ENCODE measurements at regions not wholly inside any gene's neighbourhood (a gene's known extent, or its start where the extent isn't known, plus 50 kb on each side); places are given as distances from the start of the nearest gene placed in this dataset.

- ATAC-seq (no peak), DNase-seq (no peak)
These were observed 606.6 kb upstream of the SYT4 start for GRCh38 chr18:43883886-43884285.

- no peak for ATAC-seq
- no peak for DNase-seq
These were observed 609.1 kb upstream of the SYT4 start for GRCh38 chr18:43886341-43886740.

- DNase-seq (no peak), ATAC-seq (no peak)
These were observed 610.2 kb upstream of the SYT4 start for GRCh38 chr18:43887491-43887890.

- no peak for DNase-seq
These were observed 611.3 kb upstream of the SYT4 start for GRCh38 chr18:43888598-43888997.

GRCh38 chr18:43893001-43893637, 615.8 kb upstream of the SYT4 start:
- no peak for DNase-seq
- no peak for ATAC-seq

More at GRCh38 chr18:43888598-43888997, 611.3 kb upstream of the SYT4 start:
- no peak for ATAC-seq

- ATAC-seq = no peak
These were observed 627.0 kb upstream of the SYT4 start for GRCh38 chr18:43904209-43904837.

GRCh38 chr18:43914018-43914417, 636.7 kb upstream of the SYT4 start:
- DNase-seq (no peak), ATAC-seq (no peak)

More at GRCh38 chr18:43904209-43904837, 627.0 kb upstream of the SYT4 start:
- DNase-seq = no peak

GRCh38 chr18:43916984-43917383, 639.7 kb upstream of the SYT4 start:
- DNase-seq (no peak), ATAC-seq (no peak)

- DNase-seq (no peak), ATAC-seq (no peak)
These were observed 640.2 kb upstream of the SYT4 start for GRCh38 chr18:43917520-43917919.

GRCh38 chr18:43919551-43919950, 642.3 kb upstream of the SYT4 start:
- DNase-seq = no peak

GRCh38 chr18:43931439-43931838, 654.1 kb upstream of the SYT4 start:
- ATAC-seq = no peak

More at GRCh38 chr18:43919551-43919950, 642.3 kb upstream of the SYT4 start:
- ATAC-seq = no peak

GRCh38 chr18:43932140-43932539, 654.9 kb upstream of the SYT4 start:
- DNase-seq = no peak
- no peak for ATAC-seq

More at GRCh38 chr18:43931439-43931838, 654.1 kb upstream of the SYT4 start:
- no peak for DNase-seq

GRCh38 chr18:43933177-43933576, 655.9 kb upstream of the SYT4 start:
- ATAC-seq = no peak
- no peak for DNase-seq

GRCh38 chr18:43934322-43934721, 657.0 kb upstream of the SYT4 start:
- DNase-seq (no peak), ATAC-seq (no peak)

GRCh38 chr18:43934781-43935471, 657.6 kb upstream of the SYT4 start:
- no peak for ATAC-seq
- DNase-seq = no peak

- ATAC-seq = no peak
These were observed 658.9 kb upstream of the SYT4 start for GRCh38 chr18:43936176-43936575.

GRCh38 chr18:43949291-43949690, 672.0 kb upstream of the SYT4 start:
- ATAC-seq = no peak
- no peak for DNase-seq

More at GRCh38 chr18:43936176-43936575, 658.9 kb upstream of the SYT4 start:
- DNase-seq = no peak

- DNase-seq = no peak
- ATAC-seq = no peak
These were observed 672.8 kb upstream of the SYT4 start for GRCh38 chr18:43950062-43950461.

- DNase-seq = no peak
These were observed 675.1 kb upstream of the SYT4 start for GRCh38 chr18:43952398-43952797.

GRCh38 chr18:43961722-43962121, 684.4 kb upstream of the SYT4 start:
- ATAC-seq (no peak), DNase-seq (no peak)

More at GRCh38 chr18:43952398-43952797, 675.1 kb upstream of the SYT4 start:
- no peak for ATAC-seq

- ATAC-seq (no peak), DNase-seq (no peak)
These were observed 687.4 kb upstream of the SYT4 start for GRCh38 chr18:43964666-43965065.

- DNase-seq (no peak), ATAC-seq (no peak)
These were observed 688.4 kb upstream of the SYT4 start for GRCh38 chr18:43965691-43966090.

GRCh38 chr18:43970656-43971055, 693.4 kb upstream of the SYT4 start:
- DNase-seq (no peak), ATAC-seq (no peak)

Measured in stimulated activated naive CD8-positive, alpha-beta T cell treated with anti-CD3 and anti-CD28 coated beads, Interleukin-15, Interleukin-2, amounts not matched to agents 100 U/mL and 50 U/mL, for 24 hours (primary cell).